Progenitor cell of endocrine pancreas (in vitro differentiated cells): ENCODE measurements at regions not wholly inside any gene's neighbourhood (a gene's known extent, or its start where the extent isn't known, plus 50 kb on each side); places are given as distances from the start of the nearest gene placed in this dataset.

Experiments used
- DNase-seq: peaks from one replicate; pipeline ENCODE4 v3.0.0; 2021; ENCODE audit warnings: low spot score; ENCODE audit not compliant: unreplicated experiment
- H3K27ac Mint-ChIP-seq: 2 replicates; pipeline ENCODE4 v1.8.0; 2021; ENCODE audit warnings: mild to moderate bottlenecking, moderate library complexity, mixed read lengths
- H3K27me3 Mint-ChIP-seq: 2 replicates; pipeline ENCODE4 v1.8.0; 2021; ENCODE audit warnings: mixed read lengths
- H3K36me3 Mint-ChIP-seq: 2 replicates; pipeline ENCODE4 v1.8.0; 2022; ENCODE audit warnings: mixed read lengths; ENCODE audit not compliant: insufficient read depth
- H3K4me1 Mint-ChIP-seq: 2 replicates; pipeline ENCODE4 v1.8.0; 2021; ENCODE audit warnings: low read depth, mixed read lengths
- H3K4me3 Mint-ChIP-seq: 2 replicates; pipeline ENCODE4 v1.8.0; 2021; ENCODE audit warnings: low read depth, mild to moderate bottlenecking, moderate library complexity, mixed read lengths
- H3K9me3 Mint-ChIP-seq: 2 replicates; pipeline ENCODE4 v1.8.0; 2021; ENCODE audit warnings: low read depth, mixed read lengths
- TF ChIP-seq, protein P1 (sequence below): fragments of 200-600 bp; sonication (generic); IDR thresholded peaks from one replicate; pipeline ENCODE4 v1.5.0; 2021; ENCODE audit warnings: antibody characterized with exemption, mild to moderate bottlenecking; ENCODE audit not compliant: unreplicated experiment

DNA sequence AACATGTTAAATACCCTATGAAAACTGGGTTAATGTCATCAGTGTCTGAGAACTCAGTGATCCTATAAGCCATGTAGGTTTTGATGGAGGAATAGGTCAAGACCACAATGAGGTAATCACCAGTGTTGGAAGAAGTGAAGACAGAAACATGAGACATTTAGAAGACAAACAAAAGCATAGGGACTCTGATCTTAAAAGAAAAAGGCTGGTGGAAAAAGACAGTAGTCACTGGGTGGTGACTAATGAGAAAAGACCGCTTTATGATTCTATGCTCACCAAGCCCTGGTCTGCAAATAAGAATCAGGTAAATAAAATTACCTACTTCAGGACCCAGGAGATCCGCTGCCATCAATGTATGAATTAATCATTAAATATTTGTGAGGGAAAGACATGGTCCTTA, 271.9 kb downstream of the GPD2 start:
- Mint-ChIP-seq H3K27me3 (no peaks in the 10 kb centered on the region), H3K4me3 (no peak overlapping the region), H3K27ac (no peak overlapping the region), H3K4me1 (no peaks in the 10 kb centered on the region), H3K9me3 (peaks cover 5% of the 10 kb centered on the region), H3K36me3 (no peaks in the 10 kb centered on the region)
- DNase-seq: no peak
- TF ChIP-seq, protein P1, sequence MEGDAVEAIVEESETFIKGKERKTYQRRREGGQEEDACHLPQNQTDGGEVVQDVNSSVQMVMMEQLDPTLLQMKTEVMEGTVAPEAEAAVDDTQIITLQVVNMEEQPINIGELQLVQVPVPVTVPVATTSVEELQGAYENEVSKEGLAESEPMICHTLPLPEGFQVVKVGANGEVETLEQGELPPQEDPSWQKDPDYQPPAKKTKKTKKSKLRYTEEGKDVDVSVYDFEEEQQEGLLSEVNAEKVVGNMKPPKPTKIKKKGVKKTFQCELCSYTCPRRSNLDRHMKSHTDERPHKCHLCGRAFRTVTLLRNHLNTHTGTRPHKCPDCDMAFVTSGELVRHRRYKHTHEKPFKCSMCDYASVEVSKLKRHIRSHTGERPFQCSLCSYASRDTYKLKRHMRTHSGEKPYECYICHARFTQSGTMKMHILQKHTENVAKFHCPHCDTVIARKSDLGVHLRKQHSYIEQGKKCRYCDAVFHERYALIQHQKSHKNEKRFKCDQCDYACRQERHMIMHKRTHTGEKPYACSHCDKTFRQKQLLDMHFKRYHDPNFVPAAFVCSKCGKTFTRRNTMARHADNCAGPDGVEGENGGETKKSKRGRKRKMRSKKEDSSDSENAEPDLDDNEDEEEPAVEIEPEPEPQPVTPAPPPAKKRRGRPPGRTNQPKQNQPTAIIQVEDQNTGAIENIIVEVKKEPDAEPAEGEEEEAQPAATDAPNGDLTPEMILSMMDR: no peak

- no peaks in the 10 kb centered on the region for H3K27me3 Mint-ChIP-seq
- H3K4me3 Mint-ChIP-seq: no peak overlapping the region
- no peak for DNase-seq
- H3K9me3 Mint-ChIP-seq: peaks cover 9% of the 10 kb centered on the region
- no peaks in the 10 kb centered on the region for H3K4me1 Mint-ChIP-seq
- TF ChIP-seq, protein P1: no peak
- no peaks in the 10 kb centered on the region for H3K36me3 Mint-ChIP-seq
- H3K27ac Mint-ChIP-seq: no peak overlapping the region
Observed at GRCh38 chr2:156709091-156709490, 272.9 kb downstream of the GPD2 start.

DNA sequence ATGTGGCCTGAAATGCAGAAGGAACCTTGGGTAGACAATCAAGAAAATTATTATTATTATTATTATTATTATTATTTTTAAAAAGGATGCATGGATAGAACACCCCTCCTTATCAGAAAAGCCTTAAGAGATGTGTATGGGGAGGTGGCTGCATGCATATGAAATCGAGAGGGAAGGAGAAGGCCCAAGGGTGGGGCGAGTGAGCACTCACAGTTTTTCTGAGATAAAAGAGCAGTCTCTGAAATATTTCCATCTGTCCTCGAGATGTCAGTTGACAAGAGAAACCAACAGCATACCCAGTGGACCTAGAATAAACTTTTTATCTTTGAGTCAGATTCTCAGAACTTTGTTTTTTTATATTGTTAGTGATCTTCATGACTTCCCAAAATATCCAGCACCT, 282.9 kb downstream of the GPD2 start:
- Mint-ChIP-seq H3K4me3 (no peak overlapping the region), H3K36me3 (no peaks in the 10 kb centered on the region), H3K27ac (no peak overlapping the region), H3K27me3 (peaks cover 11% of the 10 kb centered on the region), H3K9me3 (peaks cover 5% of the 10 kb centered on the region), H3K4me1 (peaks cover 7% of the 10 kb centered on the region)
- no peak for DNase-seq
- TF ChIP-seq, protein P1: no peak

DNA sequence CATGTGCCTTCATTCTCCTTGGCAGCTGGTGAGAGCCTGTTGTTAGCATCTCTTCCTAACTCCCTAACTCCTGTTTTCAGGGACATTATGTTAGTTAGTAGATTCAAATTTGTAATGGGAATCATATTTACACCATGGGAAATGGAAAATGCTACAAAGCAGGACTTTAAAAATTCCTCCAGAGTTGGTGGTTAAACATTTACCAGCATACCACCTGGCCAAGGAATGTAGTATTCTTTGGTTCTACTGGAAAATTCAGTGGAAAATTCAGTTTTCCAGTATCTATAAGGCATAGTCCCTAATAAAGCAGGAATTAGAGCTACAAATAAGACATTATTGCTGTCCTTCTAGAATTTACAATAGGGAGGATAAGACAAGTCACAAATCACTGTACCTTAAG, 291.7 kb downstream of the GPD2 start:
- no peaks in the 10 kb centered on the region for H3K36me3 Mint-ChIP-seq
- peaks cover 8% of the 10 kb centered on the region for H3K4me1 Mint-ChIP-seq
- peaks cover 29% of the 10 kb centered on the region for H3K27me3 Mint-ChIP-seq
- peaks cover 7% of the 10 kb centered on the region for H3K9me3 Mint-ChIP-seq
- TF ChIP-seq, protein P1: no peak
- no peak overlapping the region for H3K4me3 Mint-ChIP-seq
- no peak overlapping the region for H3K27ac Mint-ChIP-seq
- DNase-seq: no peak

- DNase-seq: no peak
Observed at GRCh38 chr2:156728328-156728727, 292.1 kb downstream of the GPD2 start.

More at GRCh38 chr2:156728328-156728727, 292.1 kb downstream of the GPD2 start:
- Mint-ChIP-seq H3K36me3 (no peaks in the 10 kb centered on the region), H3K9me3 (peaks cover 7% of the 10 kb centered on the region), H3K27me3 (peaks cover 25% of the 10 kb centered on the region), H3K4me1 (peaks cover 8% of the 10 kb centered on the region), H3K4me3 (no peak overlapping the region), H3K27ac (no peak overlapping the region)
- TF ChIP-seq, protein P1: no peak
